Suppressor macrophage treated with lipopolysaccharide for 1 hour (primary cell): ENCODE measurements at regions not wholly inside any gene's neighbourhood (a gene's known extent, or its start where the extent isn't known, plus 50 kb on each side); places are given as distances from the start of the nearest gene placed in this dataset.

ENCODE experiments used
- DNase-seq, 3 donors: peaks; one replicate each; pipeline ENCODE4 v3.0.0-alpha.2; 2020 to 2022

GRCh38 chr10:69716711-69717560 lies 84.8 kb upstream of the COL13A1 start:
- peak; percentile 56 to 82 (median 76) for DNase-seq

- no peak for DNase-seq
Observed at GRCh38 chr10:69718951-69719350, 82.8 kb upstream of the COL13A1 start.

GRCh38 chr10:69721690-69722310 lies 79.9 kb upstream of the COL13A1 start:
- DNase-seq: peak in 2 of 3 donors; percentile 8 to 15

GRCh38 chr10:69723653-69724052 lies 78.1 kb upstream of the COL13A1 start:
- DNase-seq: no peak

- DNase-seq: peak in 2 of 3 donors; percentile 13 to 23
Observed at GRCh38 chr10:69726850-69727249, 74.9 kb upstream of the COL13A1 start.

GRCh38 chr10:69728335-69728870 lies 73.3 kb upstream of the COL13A1 start:
- DNase-seq: no peak

- no peak for DNase-seq
Observed at GRCh38 chr10:69729326-69730048, 72.2 kb upstream of the COL13A1 start.

GRCh38 chr10:69730251-69731156 lies 71.2 kb upstream of the COL13A1 start:
- no peak for DNase-seq

- DNase-seq: no peak
Observed at GRCh38 chr10:69731184-69731583, 70.5 kb upstream of the COL13A1 start.

- no peak for DNase-seq
Observed at GRCh38 chr10:69731698-69732097, 70.0 kb upstream of the COL13A1 start.

- no peak for DNase-seq
Observed at GRCh38 chr10:69732147-69732825, 69.4 kb upstream of the COL13A1 start.

- no peak for DNase-seq
Observed at GRCh38 chr10:69732826-69733150, 68.9 kb upstream of the COL13A1 start.

- no peak for DNase-seq
Observed at GRCh38 chr10:69733791-69734261, 67.9 kb upstream of the COL13A1 start.

GRCh38 chr10:69734416-69734796 lies 67.3 kb upstream of the COL13A1 start:
- no peak for DNase-seq

GRCh38 chr10:69734797-69735468 lies 66.8 kb upstream of the COL13A1 start:
- DNase-seq: no peak

GRCh38 chr10:69736886-69737641 lies 64.6 kb upstream of the COL13A1 start:
- no peak for DNase-seq

GRCh38 chr10:69738071-69738470 lies 63.6 kb upstream of the COL13A1 start:
- no peak for DNase-seq

- DNase-seq: no peak
Observed at GRCh38 chr10:69738858-69739435, 62.8 kb upstream of the COL13A1 start.

- DNase-seq: no peak
Observed at GRCh38 chr10:69739634-69740033, 62.1 kb upstream of the COL13A1 start.

GRCh38 chr10:69740126-69740525 lies 61.6 kb upstream of the COL13A1 start:
- DNase-seq: no peak
